Loucy (cell line): ENCODE measurements at regions not wholly inside any gene's neighbourhood (a gene's known extent, or its start where the extent isn't known, plus 50 kb on each side); places are given as distances from the start of the nearest gene placed in this dataset.

Source experiments
- H2AFZ ChIP-seq: fragments of 200-600 bp; sonication (generic); 2 replicates; pipeline ENCODE4 v1.6.0; 2016; ENCODE audit warnings: antibody characterized with exemption, mild to moderate bottlenecking, low read length, moderate library complexity
- H3F3A ChIP-seq: fragments of 200-600 bp; 2 replicates; pipeline ENCODE4 v1.6.0; 2016; ENCODE audit warnings: antibody characterized with exemption, low read depth, mild to moderate bottlenecking
- H3K27me3 ChIP-seq: fragments of 200-600 bp; sonication (generic); 2 replicates; pipeline ENCODE4 v1.6.1; 2014; ENCODE audit warnings: low read length, mild to moderate bottlenecking; ENCODE audit not compliant: insufficient read depth, poor library complexity, severe bottlenecking
- H3K36me3 ChIP-seq: fragments of 200-600 bp; sonication (generic); 2 replicates; pipeline ENCODE4 v1.6.1; 2016; ENCODE audit warnings: low read length; ENCODE audit not compliant: insufficient read depth
- H3K4me1 ChIP-seq: fragments of 200-600 bp; sonication (generic); 2 replicates; pipeline ENCODE4 v1.5.1; 2014; ENCODE audit warnings: low read length, mild to moderate bottlenecking; ENCODE audit not compliant: insufficient read depth, poor library complexity, severe bottlenecking
- H3K4me2 ChIP-seq: fragments of 200-600 bp; sonication (generic); 2 replicates; pipeline ENCODE4 v1.6.0; 2014; ENCODE audit warnings: antibody characterized with exemption, low read length, low read depth, mild to moderate bottlenecking; ENCODE audit not compliant: poor library complexity, severe bottlenecking
- H3K4me3 ChIP-seq: fragments of 200-600 bp; sonication (generic); 2 replicates; pipeline ENCODE4 v1.5.1; 2014; ENCODE audit warnings: low read length, mild to moderate bottlenecking, mixed read lengths; ENCODE audit not compliant: poor library complexity, severe bottlenecking
- H3K79me2 ChIP-seq: fragments of 200-600 bp; sonication (generic); 2 replicates; pipeline ENCODE4 v1.6.1; 2014; ENCODE audit warnings: low read length; ENCODE audit not compliant: insufficient read depth
- H3K9ac ChIP-seq: fragments of 200-600 bp; sonication (generic); 2 replicates; pipeline ENCODE4 v1.6.0; 2014; ENCODE audit warnings: mild to moderate bottlenecking, low read depth, low read length, moderate library complexity; ENCODE audit not compliant: poor library complexity, severe bottlenecking
- H3K9me2 ChIP-seq: fragments of 200-600 bp; sonication (generic); replicated peaks from 2 replicates; pipeline ENCODE4 v1.6.1; 2016; ENCODE audit warnings: low read depth, low read length, mixed read lengths
- H3K9me3 ChIP-seq: fragments of 200-600 bp; sonication (generic); 2 replicates; pipeline ENCODE4 v1.6.1; 2014; ENCODE audit warnings: mild to moderate bottlenecking, antibody characterized with exemption, low read length, low read depth; ENCODE audit not compliant: insufficient read depth
- H4K20me1 ChIP-seq: fragments of 200-600 bp; sonication (generic); 2 replicates; pipeline ENCODE4 v1.6.0; 2014; ENCODE audit warnings: antibody characterized with exemption, low read length, mild to moderate bottlenecking; ENCODE audit not compliant: insufficient read depth, poor library complexity, severe bottlenecking
- EZH2phosphoT487 ChIP-seq: fragments of 200-600 bp; IDR thresholded peaks from 2 replicates; pipeline ENCODE4 v1.6.1; 2018; ENCODE audit warnings: antibody characterized with exemption, mild to moderate bottlenecking, moderate library complexity, borderline replicate concordance
- TF ChIP-seq, protein P1 (sequence below): fragments of 200-600 bp; sonication (generic); conservative IDR thresholded peaks from 2 replicates; pipeline ENCODE4 v1.5.1; 2014; ENCODE audit warnings: mild to moderate bottlenecking, antibody characterized with exemption, low read length

DNA sequence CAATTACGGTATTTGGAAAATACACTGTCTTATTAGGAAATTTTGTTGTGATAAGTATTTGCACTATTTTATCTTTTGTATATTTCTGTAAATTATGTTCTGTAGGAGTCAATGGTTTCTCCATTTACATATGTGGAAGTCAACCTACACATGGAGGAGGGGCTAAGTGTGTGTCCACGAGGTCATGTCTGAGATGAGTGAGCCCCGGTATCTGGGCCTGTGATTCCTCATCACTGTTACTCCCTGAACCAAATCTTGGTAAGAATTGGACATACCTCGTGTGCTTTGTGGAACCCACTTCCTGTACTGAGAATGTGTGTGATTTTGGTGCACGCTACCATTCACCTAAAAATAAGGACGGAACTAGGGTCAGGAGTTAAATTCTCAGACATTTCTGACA lies 1105.5 kb downstream of the TMEM121 start:
- H3K27me3 ChIP-seq: no peaks in the 10 kb centered on the region
- no peak overlapping the region for H3K4me2 ChIP-seq
- no peaks in the 10 kb centered on the region for H3K79me2 ChIP-seq
- H3F3A ChIP-seq: no peaks in the 10 kb centered on the region
- no peak overlapping the region for H2AFZ ChIP-seq
- H4K20me1 ChIP-seq: no peaks in the 10 kb centered on the region
- no peaks in the 10 kb centered on the region for H3K9me3 ChIP-seq
- TF ChIP-seq, protein P1, sequence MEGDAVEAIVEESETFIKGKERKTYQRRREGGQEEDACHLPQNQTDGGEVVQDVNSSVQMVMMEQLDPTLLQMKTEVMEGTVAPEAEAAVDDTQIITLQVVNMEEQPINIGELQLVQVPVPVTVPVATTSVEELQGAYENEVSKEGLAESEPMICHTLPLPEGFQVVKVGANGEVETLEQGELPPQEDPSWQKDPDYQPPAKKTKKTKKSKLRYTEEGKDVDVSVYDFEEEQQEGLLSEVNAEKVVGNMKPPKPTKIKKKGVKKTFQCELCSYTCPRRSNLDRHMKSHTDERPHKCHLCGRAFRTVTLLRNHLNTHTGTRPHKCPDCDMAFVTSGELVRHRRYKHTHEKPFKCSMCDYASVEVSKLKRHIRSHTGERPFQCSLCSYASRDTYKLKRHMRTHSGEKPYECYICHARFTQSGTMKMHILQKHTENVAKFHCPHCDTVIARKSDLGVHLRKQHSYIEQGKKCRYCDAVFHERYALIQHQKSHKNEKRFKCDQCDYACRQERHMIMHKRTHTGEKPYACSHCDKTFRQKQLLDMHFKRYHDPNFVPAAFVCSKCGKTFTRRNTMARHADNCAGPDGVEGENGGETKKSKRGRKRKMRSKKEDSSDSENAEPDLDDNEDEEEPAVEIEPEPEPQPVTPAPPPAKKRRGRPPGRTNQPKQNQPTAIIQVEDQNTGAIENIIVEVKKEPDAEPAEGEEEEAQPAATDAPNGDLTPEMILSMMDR: no peak
- no peak for TF ChIP-seq EZH2phosphoT487
- H3K4me3 ChIP-seq: no peak overlapping the region
- H3K4me1 ChIP-seq: peaks cover 23% of the 10 kb centered on the region
- H3K9me2 ChIP-seq: no peaks in the 10 kb centered on the region
- H3K9ac ChIP-seq: no peak overlapping the region
- H3K36me3 ChIP-seq: no peaks in the 10 kb centered on the region

DNA sequence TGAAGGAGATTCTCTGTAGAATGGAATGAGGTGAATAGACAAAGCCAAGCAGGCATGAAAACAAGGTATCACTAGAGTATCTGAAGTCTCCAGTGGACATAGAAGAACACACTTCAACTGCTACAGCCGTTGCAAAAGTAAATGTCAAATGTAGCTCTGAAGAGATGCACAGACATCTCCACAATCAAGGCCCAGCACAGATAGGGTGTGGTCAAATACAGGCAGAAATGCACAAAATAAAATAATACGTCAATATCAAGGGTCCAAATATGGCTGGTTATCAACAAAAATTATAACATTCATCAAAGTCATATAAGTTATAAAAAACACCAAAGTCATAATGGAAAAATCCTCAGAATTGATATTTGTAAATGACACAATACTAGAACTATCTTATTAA lies 1107.3 kb downstream of the TMEM121 start:
- Histone ChIP-seq H3K9ac (no peak overlapping the region), H3K9me2 (no peaks in the 10 kb centered on the region), H3K4me2 (no peak overlapping the region), H3K4me1 (peaks cover 32% of the 10 kb centered on the region), H3F3A (no peaks in the 10 kb centered on the region), H3K4me3 (no peak overlapping the region), H3K79me2 (no peaks in the 10 kb centered on the region), H3K27me3 (no peaks in the 10 kb centered on the region), H3K36me3 (no peaks in the 10 kb centered on the region), H4K20me1 (no peaks in the 10 kb centered on the region), H2AFZ (no peak overlapping the region), H3K9me3 (no peaks in the 10 kb centered on the region)
- TF ChIP-seq EZH2phosphoT487: no peak
- TF ChIP-seq, protein P1: no peak

DNA sequence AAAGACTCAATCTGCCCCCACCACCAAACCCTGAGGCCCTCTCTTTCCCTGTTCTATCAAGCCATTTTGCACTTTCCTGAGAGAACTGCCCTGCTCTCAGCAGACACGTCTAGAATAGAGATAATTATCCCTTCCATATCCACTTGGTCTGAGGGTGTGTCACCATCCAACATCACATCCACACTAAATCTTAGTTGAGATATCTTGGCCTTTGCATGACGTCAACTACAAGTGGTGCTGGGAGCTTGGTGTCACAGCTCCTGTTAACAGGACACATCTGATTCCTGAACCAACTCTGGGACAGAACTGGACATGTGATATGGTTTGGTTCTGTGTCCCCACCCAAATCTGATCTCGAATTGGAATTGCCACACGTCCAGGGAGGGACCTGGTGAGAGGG lies 1109.2 kb downstream of the TMEM121 start:
- no peaks in the 10 kb centered on the region for H3K36me3 ChIP-seq
- H3K4me2 ChIP-seq: no peak overlapping the region
- no peaks in the 10 kb centered on the region for H3F3A ChIP-seq
- H3K4me1 ChIP-seq: peaks cover 28% of the 10 kb centered on the region
- no peaks in the 10 kb centered on the region for H3K9me3 ChIP-seq
- no peak overlapping the region for H3K9ac ChIP-seq
- no peak for TF ChIP-seq EZH2phosphoT487
- TF ChIP-seq, protein P1: no peak
- H4K20me1 ChIP-seq: no peaks in the 10 kb centered on the region
- H3K27me3 ChIP-seq: no peaks in the 10 kb centered on the region
- H3K79me2 ChIP-seq: no peaks in the 10 kb centered on the region
- H3K4me3 ChIP-seq: no peak overlapping the region
- no peaks in the 10 kb centered on the region for H3K9me2 ChIP-seq
- H2AFZ ChIP-seq: no peak overlapping the region
